ENCODE measurements at regions not wholly inside any gene's neighbourhood (a gene's known extent, or its start where the extent isn't known, plus 50 kb on each side); places are given as distances from the start of the nearest gene placed in this dataset.

DNA sequence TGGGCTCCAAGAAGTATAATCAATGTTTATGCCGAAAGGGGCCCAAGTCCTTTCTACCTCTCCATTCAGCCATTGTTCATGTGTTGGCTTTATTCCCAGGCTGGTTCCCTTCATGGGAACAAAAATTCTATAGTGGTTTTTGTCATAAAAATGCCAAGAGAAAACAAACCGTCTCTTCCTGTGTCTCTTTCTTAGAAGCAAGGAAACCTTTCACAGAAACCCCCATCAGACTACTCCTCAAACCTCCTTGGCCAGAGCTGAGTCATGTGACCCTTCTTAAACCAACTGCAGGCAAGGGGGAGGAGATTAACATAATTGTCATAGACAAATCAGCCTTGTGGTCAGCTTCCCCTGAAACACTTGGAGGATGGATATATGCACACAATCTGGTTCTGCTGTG lies 75.1 kb upstream of the TANK start:
- no peak for TF ChIP-seq CTCF (IDR thresholded peaks at IDR 0.05)

DNA sequence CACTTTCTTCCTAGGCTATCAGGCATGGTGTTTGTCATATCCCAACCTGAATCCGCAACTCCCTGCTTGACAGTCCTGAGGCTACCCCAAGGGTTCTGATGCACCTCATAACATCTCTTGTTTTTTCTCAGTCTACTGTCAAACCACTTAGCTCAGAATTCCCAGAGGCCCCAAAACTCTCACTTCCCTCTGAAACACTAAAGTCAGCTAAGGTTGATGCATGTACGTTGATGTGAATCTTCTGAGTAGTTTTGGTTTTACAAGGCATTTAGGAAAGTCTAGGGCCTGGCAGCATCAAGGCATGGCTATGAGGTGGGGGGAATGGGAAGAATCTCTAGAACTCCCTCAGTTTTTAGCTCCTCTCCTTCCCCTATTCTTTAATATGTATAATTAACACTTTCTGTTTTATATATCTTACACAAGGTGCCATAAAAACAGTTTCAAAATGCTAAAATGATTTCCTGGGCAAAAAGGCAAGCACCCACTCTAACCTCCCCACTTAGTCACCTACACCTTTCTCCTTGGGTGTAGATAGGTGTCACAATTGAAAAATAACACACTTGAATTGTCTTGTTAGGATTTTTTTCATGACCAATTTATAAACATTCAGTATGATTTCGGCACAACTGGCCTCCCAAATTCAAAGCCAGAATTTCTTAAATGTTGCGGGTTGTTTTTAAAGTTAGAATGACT lies 71.4 kb upstream of the TANK start:
- TF ChIP-seq CTCF (IDR thresholded peaks at IDR 0.05), result no peak
- no peak for DNase-seq (ENCODE audit: low spot score)
- Histone ChIP-seq H3K4me3 (no peak overlapping the region), H3K27ac (no peak overlapping the region)

More for the DNA sequence above, 75.1 kb upstream of the TANK start:
- Histone ChIP-seq H3K4me3 (no peak overlapping the region), H3K27ac (no peak overlapping the region)
- no peak for DNase-seq (ENCODE audit: low spot score)

- DNase-seq (ENCODE audit: low spot score), result no peak
- no peak for TF ChIP-seq CTCF (IDR thresholded peaks at IDR 0.05)
- no peak overlapping the region for H3K27ac ChIP-seq
- H3K4me3 ChIP-seq, result no peak overlapping the region
Observed at GRCh38 chr2:161090411-161090810, 69.8 kb upstream of the TANK start.

GRCh38 chr2:161095314-161095713 lies 64.9 kb upstream of the TANK start:
- TF ChIP-seq CTCF (IDR thresholded peaks at IDR 0.05), result no peak
- DNase-seq (ENCODE audit: low spot score), result no peak
- Histone ChIP-seq H3K4me3 (no peak overlapping the region), H3K27ac (no peak overlapping the region)

DNA sequence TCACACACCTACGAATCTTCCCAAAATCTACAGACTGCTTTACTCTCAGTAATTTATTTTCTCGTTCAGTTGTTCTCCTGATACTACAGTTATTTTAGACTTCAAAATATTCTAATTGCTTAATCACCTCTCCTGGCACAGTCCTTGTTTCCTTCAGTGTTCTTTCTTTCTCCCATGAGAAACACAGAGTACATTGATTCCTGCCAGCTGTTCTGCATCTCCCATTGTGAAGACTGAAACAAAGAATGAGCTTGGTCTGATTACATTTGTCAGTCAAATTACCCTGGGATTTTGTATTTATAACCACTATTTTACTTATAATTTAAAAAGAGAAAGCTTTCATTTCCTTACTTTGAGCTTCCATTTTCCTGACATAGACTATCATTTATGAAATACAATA lies 63.9 kb upstream of the TANK start:
- no peak overlapping the region for H3K27ac ChIP-seq
- H3K4me3 ChIP-seq, result no peak overlapping the region
- no peak for DNase-seq (ENCODE audit: low spot score)
- TF ChIP-seq CTCF (IDR thresholded peaks at IDR 0.05), result no peak

GRCh38 chr2:161097157-161097556 lies 63.1 kb upstream of the TANK start:
- Histone ChIP-seq H3K27ac (no peak overlapping the region), H3K4me3 (no peak overlapping the region)
- no peak for DNase-seq (ENCODE audit: low spot score)
- no peak for TF ChIP-seq CTCF (IDR thresholded peaks at IDR 0.05)

DNA sequence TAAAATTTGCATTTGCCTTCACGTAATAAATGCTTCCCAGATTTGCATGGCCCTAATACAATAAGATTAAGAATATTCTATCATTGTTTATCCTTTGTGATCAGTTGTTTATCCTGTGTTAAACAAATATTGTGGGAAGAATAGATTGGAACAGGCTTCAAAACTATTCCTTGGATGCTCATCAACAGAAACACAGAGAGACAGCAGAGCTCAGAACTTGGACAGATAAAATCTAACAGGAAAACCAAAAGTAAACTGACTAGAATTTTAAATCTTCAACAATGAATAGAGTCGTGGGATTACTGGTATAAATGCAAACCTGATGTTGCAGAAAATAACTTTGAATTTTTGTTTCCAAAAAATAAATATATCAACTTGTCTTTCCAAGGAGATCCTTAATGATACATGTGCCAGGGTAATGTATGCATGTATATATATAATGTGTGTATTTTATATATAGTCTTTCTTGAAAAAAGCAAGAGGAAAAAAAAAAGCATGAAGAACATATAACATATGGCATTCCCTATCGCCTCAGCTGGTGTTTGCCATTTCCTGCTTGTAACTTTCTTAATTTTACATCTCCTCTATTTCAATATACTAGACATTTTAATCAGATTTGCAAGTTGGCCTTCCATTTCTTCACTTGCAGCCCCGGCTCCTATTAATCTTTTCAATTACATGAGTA lies 59.9 kb upstream of the TANK start:
- DNase-seq (ENCODE audit: low spot score), result no peak
- no peak for TF ChIP-seq CTCF (IDR thresholded peaks at IDR 0.05)

More for the DNA sequence above, 59.9 kb upstream of the TANK start:
- H3K27ac ChIP-seq, result no peak overlapping the region
- H3K4me3 ChIP-seq, result no peak overlapping the region

All from coronary artery (tissue), 2 donors.